GM18507 (cell line): ENCODE measurements at regions not wholly inside any gene's neighbourhood (a gene's known extent, or its start where the extent isn't known, plus 50 kb on each side); places are given as distances from the start of the nearest gene placed in this dataset.
A peak's percentile ranks its signal among the peaks of the same experiment; 100 is the strongest.
"Not testable (repeated sequence)": the region's sequence is repeated elsewhere in the genome, so short reads cannot be mapped to it uniquely, and the experiment has no call there.

Experiments
- DNase-seq: peaks from one replicate; pipeline ENCODE4 v3.0.0; 2011; ENCODE audit warnings: low read depth; ENCODE audit not compliant: insufficient read length; ENCODE audit errors: extremely low spot score
- FAIRE-seq: peaks from 2 replicates; lab custom pipeline; 2011; peaks lifted over from hg19 to GRCh38; lab: Jason Lieb, UNC

DNA sequence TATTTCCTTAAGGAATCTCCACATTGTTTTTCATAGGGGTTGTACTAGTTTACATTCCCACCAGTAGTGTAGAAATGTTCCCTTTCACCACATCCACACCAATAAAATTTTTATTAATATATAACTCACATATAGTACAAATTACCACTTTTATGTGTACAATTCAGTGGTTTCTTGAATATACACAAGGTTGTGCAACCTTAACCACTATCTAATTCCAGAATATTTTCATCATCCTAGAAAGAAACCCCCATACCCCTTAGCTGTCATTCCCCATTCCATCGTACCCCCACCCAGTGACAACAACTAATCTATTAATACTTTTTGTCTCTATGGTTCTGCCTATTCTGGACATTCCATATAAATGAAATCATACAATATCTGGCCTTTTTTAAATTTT is 108.3 kb upstream of the USP9X start:
- no peak for FAIRE-seq
- DNase-seq = no peak

DNA sequence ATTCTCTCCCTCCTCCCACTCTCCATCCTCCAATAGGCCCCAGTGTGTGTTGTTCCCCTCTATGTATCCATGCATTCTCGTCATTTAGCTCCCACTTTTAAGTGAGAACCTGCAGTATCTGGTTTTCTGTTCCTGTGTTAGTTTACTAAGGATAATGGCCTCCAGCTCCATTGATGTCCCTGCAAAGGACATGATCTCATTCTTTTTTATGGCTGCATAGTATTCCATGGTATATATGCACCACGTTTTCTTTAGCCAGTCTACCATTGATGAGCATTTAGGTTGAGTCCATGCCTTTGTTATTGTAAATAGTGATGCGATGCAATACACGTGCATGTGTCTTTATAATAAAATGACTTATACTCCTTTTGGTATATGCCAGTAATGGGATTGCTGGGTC is 100.3 kb upstream of the USP9X start:
- DNase-seq (no peak), FAIRE-seq (no peak)

- FAIRE-seq (no peak), DNase-seq (no peak)
Measured at GRCh38 chrX:40987413-40987812, 97.8 kb upstream of the USP9X start.

- FAIRE-seq = no peak
- DNase-seq = no peak
Measured at GRCh38 chrX:40988100-40988499, 97.1 kb upstream of the USP9X start.

DNA sequence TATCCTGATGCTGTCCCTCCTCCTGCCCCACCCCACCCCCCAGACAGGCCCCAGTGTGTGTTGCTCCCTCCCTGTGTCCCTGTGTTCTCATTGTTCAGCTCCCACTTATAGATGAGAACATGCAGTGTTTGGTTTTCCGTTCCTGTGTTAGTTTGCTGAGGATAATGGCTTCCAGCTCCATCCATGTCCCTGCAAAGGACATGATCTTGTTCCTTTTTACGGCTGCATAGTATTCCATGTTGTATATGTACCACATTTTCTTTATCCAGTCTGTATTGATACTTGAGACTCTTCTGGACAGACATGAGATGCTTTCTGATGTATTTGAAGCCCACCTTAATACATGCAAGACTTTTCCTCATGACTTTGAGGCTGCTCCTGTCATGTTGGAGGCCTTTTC is 91.8 kb upstream of the USP9X start:
- FAIRE-seq, DNase-seq: not testable (repeated sequence)

GRCh38 chrX:40996886-40997530 is 88.2 kb upstream of the USP9X start:
- DNase-seq = no peak
- FAIRE-seq = peak; percentile 60

GRCh38 chrX:40998123-40998522 is 87.1 kb upstream of the USP9X start:
- DNase-seq (no peak), FAIRE-seq (no peak)

DNA sequence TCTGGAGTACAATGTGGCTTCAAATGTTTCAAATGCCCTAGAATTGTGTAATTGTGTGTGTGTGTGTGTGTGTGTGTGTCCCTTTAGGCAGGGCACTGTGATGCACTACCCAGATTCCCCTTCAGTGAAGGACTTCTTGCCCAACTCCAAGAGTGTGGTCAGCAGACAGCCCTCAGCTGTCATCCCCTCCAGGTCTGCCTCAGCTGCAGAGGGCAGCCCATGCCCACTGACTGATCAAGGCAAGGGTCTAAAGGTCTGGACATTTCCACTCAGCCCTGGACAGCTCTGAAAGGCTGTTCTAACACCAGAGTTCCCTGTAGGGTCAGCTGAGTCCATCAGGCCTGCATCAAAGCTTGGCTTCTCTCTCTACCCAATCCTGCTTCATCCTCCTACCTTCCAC is 83.9 kb upstream of the USP9X start:
- DNase-seq (no peak), FAIRE-seq (no peak)

GRCh38 chrX:41002026-41002425 is 83.2 kb upstream of the USP9X start:
- no peak for FAIRE-seq

DNA sequence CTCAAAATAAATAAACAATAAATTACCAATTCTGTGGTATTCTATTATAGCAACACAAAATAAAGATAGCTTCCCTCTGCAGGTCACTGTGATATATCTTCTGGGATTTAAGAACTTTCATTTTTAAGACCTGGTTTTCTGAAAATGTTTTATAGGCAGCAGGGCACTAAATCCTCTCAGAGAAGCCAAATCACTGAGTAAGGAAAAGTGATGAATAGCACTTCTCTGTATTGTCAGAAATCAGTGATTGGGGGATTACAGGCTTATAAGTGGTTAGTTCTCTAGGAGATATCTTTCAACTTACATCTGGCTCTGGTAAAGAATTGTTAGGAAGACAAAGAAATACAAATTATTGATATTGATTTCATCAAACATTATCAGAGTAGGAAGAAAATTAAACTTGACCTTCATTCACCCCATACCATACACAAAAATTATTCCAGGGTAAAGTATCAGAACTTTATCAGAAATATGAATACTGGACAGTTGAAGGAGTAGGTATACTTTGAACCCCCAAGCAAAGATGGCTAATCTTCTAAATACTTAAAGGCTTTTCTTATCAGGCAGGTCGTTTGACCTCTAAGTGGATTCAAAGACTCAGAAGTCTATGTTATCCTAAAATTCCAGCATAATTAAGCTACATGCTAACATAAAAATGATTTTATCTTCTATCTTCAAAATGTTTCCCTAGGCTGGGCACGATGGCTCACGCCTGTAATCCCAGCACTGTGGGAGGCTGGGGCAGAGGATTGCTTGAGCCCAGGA is 81.6 kb upstream of the USP9X start:
- FAIRE-seq (no peak), DNase-seq (no peak)

More at GRCh38 chrX:41002026-41002425, 83.2 kb upstream of the USP9X start:
- DNase-seq = no peak

GRCh38 chrX:41005445-41005992 is 79.7 kb upstream of the USP9X start:
- DNase-seq (no peak), FAIRE-seq (no peak)

GRCh38 chrX:41009850-41010846 is 75.1 kb upstream of the USP9X start:
- DNase-seq (no peak), FAIRE-seq (peak; percentile 59)

DNA sequence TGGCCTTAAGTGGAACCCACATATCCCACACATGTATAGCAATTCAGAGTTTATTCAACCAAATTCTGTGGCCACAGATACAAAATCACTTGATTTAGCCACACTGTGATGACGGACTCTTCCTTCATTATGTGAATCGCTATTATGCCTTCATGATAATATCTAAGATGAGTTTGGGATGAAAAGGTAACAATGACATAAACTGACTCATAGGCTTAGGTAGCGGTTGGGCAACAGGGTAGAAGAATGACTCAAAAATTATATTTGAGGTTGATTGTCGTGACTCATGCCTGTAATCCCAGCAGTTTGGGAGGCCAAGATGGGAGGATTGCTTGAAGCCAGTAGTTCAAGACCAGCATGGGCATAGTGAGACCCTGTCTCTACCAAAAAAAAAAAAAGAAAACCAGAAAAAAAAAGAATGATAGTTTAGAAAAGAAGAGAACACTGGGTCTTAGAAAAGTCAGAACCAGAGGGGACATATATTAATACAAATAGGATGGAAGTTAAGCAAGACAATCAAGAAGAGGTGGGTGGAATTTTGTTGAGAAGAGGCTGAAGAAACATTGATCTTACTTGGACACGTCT is 70.4 kb upstream of the USP9X start:
- no peak for DNase-seq
- no peak for FAIRE-seq

GRCh38 chrX:41017785-41018184 is 67.5 kb upstream of the USP9X start:
- not testable (repeated sequence) for FAIRE-seq

GRCh38 chrX:41018391-41019040 is 66.7 kb upstream of the USP9X start:
- not testable (repeated sequence) for FAIRE-seq

More at GRCh38 chrX:41017785-41018184, 67.5 kb upstream of the USP9X start:
- DNase-seq = not testable (repeated sequence)

DNA sequence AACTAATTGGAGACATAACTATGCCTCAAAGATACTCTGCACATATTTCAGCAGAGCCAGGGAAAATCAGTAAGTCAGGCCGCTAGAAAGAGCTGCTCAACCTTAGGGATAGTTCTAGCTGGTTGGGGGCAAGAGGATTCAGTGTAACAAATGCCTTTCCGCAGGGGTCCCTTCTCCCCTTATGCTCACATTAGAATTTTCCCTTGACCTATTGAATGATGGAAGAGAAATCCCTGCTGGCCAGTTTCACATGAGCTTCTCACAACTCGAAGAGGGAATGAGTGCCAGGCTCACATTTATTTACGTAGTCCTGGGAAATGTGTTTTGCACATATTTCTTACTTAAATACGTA is 66.2 kb upstream of the USP9X start:
- DNase-seq (no peak), FAIRE-seq (no peak)

More at GRCh38 chrX:41018391-41019040, 66.7 kb upstream of the USP9X start:
- DNase-seq = not testable (repeated sequence)

GRCh38 chrX:41022566-41022965 is 62.7 kb upstream of the USP9X start:
- FAIRE-seq = no peak
- no peak for DNase-seq

- FAIRE-seq = no peak
- DNase-seq = no peak
Measured at GRCh38 chrX:41023098-41023497, 62.1 kb upstream of the USP9X start.

DNA sequence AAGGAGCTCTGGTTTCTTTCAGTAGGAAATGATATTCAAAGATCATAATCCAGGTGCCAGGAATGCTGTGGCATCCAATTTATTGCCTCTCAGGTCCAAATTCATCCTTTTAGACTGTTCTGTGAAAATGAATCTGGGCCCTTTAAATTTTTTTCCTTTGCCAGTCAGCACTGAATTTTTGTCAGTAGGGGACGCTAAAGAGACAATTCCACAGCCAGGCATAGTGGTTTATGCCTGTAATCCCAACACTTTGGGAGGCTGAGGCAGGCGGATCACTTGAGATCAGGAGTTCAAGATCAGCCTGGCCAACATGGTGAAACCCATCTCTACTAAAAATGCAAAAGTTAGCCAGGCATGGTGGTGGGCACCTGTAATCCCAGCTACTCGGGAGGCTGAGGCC is 60.9 kb upstream of the USP9X start:
- FAIRE-seq, DNase-seq: not testable (repeated sequence)
